ENCODE measurements at regions not wholly inside any gene's neighbourhood (a gene's known extent, or its start where the extent isn't known, plus 50 kb on each side); places are given as distances from the start of the nearest gene placed in this dataset.
A peak's percentile ranks its signal among the peaks of the same experiment; 100 is the strongest.

- peak overlapping the region; percentile 66 for H3K4me2 ChIP-seq (replicated peaks; ENCODE audit: low read depth, low read length, poor library complexity, severe bottlenecking)
- peak overlapping the region; percentile 47 for H3K9ac ChIP-seq (ENCODE audit: low read length)
- H3K4me1 ChIP-seq (ENCODE audit: control insufficient read depth in 2 of 2, insufficient read depth in 2 of 2, low read length in 2 of 2) = peaks cover 16 to 18% of the 10 kb centered on the region in 2 donors
- peak overlapping the region; percentile 62 for H3K4me3 Mint-ChIP-seq
- H3K27ac ChIP-seq (ENCODE audit: low read length in 2 of 2) = peak overlapping the region; percentile 73 to 78
- no peaks in the 10 kb centered on the region for H3K79me2 ChIP-seq (ENCODE audit: control insufficient read depth, insufficient read depth, low read length)
- no peaks in the 10 kb centered on the region for H4K20me1 ChIP-seq (ENCODE audit: control insufficient read depth, insufficient read depth, low read length, poor library complexity, severe bottlenecking)
- peak overlapping the region in 4 of 5 experiments; percentile 2 to 43 (median 25) for H3K4me3 ChIP-seq (ENCODE audit: control extremely low read depth in 1 of 5, extremely low read depth in 1 of 5, insufficient read depth in 1 of 5, low read depth in 2 of 5, low read length in 4 of 5)
- ATAC-seq (ENCODE audit: low read depth) (peak; percentile 76), DNase-seq (peak; percentile 77)
- ChIA-PET CTCF (interaction anchor here (0.6 to 6.8 kb wide), 48 partner anchors 11 to 1396 kb away, joined by 3 to 572 read pairs (median 7); no protein-coding TSS in a partner anchor), POLR2A (interaction anchor here (1.0 to 1.6 kb wide), 3 partner anchors 10 to 85 kb away, joined by 4 to 10 read pairs (median 4); no protein-coding TSS in a partner anchor)
- TF ChIP-seq, protein P1, sequence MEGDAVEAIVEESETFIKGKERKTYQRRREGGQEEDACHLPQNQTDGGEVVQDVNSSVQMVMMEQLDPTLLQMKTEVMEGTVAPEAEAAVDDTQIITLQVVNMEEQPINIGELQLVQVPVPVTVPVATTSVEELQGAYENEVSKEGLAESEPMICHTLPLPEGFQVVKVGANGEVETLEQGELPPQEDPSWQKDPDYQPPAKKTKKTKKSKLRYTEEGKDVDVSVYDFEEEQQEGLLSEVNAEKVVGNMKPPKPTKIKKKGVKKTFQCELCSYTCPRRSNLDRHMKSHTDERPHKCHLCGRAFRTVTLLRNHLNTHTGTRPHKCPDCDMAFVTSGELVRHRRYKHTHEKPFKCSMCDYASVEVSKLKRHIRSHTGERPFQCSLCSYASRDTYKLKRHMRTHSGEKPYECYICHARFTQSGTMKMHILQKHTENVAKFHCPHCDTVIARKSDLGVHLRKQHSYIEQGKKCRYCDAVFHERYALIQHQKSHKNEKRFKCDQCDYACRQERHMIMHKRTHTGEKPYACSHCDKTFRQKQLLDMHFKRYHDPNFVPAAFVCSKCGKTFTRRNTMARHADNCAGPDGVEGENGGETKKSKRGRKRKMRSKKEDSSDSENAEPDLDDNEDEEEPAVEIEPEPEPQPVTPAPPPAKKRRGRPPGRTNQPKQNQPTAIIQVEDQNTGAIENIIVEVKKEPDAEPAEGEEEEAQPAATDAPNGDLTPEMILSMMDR (IDR thresholded peaks at IDR 0.05) = no peak
- no peak for TF ChIP-seq EZH2 (IDR thresholded peaks at IDR 0.05; ENCODE audit: borderline replicate concordance, insufficient read depth, low read depth, low read length, poor library complexity, severe bottlenecking)
- WGBS (ENCODE audit: insufficient coverage) = 0% methylated on average over 2 of the region's 5 CpGs
- peak overlapping the region; percentile 78 for H2AFZ ChIP-seq (ENCODE audit: insufficient read depth, low read depth, low read length, poor library complexity, severe bottlenecking)
- peak overlapping the region; percentile 56 for H3K27ac Mint-ChIP-seq
- H3K4me1 Mint-ChIP-seq = peaks cover 29% of the 10 kb centered on the region
- H3K27me3 ChIP-seq (replicated peaks in 1 of 4; ENCODE audit: control extremely low read depth in 1 of 4, control insufficient read depth in 3 of 4, insufficient read depth in 4 of 4, low read length in 3 of 4) = no peaks in the 10 kb centered on the region
- no peaks in the 10 kb centered on the region for H3K36me3 ChIP-seq (replicated peaks in 1 of 2; ENCODE audit: control extremely low read depth in 1 of 2, control insufficient read depth in 1 of 2, extremely low read depth in 1 of 2, insufficient read depth in 2 of 2, low read length in 1 of 2)
- no peaks in the 10 kb centered on the region for H3K9me3 Mint-ChIP-seq (ENCODE audit: insufficient read depth)
- intact Hi-C loops (cut with micrococcal nuclease) = loop anchor here (1.0 to 5.0 kb wide), 7 partner anchors 71 to 1013 kb away; no protein-coding TSS in a partner anchor
- H3K9me3 ChIP-seq (ENCODE audit: control extremely low read depth in 1 of 3, control insufficient read depth in 2 of 3, insufficient read depth in 1 of 3, low read length in 2 of 3) = no peaks in the 10 kb centered on the region
- no peaks in the 10 kb centered on the region for H3K27me3 Mint-ChIP-seq
Measured at GRCh38 chr1:66445492-66446181, 88.3 kb upstream of the SGIP1 start.

All from B cell (primary cell).